ENCODE measurements at regions not wholly inside any gene's neighbourhood (a gene's known extent, or its start where the extent isn't known, plus 50 kb on each side); places are given as distances from the start of the nearest gene placed in this dataset.

DNA sequence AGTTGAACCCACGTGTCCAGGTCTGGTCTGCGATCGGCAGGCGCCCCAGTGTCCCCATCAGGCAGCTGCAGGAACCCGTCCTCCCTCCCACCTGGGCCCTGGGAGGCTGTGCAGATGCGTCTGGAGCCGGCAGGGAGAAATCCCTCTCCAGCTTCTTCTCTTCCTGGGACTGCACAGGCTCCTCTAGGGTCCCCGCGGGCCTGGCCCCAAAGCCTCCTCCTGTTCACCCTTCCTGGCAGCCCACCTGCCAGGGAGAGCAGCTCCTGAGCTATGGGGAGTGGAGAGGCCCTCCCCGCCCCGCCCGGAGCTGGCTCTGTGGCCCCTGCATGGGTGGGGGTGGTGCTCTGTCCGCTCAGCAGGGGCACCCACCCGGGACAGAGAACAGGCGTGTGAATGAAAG, 179.2 kb upstream of the ALKAL2 start:
- TF ChIP-seq CTCF (IDR thresholded peaks at IDR 0.05) (no peak), POLR2A (IDR thresholded peaks at IDR 0.05) (no peak)
